ENCODE measurements at regions not wholly inside any gene's neighbourhood (a gene's known extent, or its start where the extent isn't known, plus 50 kb on each side); places are given as distances from the start of the nearest gene placed in this dataset.

DNA sequence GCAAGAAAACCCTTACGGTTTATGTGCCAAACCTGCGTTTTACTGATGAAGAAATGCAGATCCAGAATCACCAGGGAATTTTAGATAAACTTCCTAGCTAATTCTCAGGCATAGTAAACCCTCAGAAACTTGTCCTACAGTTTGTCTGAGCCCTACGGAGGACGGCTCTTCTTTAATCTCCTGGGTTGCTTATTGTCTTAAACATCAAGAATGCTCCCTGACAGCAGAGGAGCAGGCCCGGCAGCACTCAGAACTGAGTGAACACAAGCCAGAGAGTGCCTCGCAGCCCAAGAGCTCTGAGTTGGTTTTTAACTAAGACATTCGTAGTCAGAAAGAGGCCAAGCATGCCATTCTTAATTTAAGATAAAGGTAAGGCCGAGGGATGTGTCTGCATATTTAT is 114.7 kb upstream of the ERCC6L2 start:
- CTCF ChIA-PET = interaction anchor here (1.2 to 1.5 kb wide), 2 partner anchors 248 to 455 kb away, joined by 3 read pairs; no protein-coding TSS in a partner anchor
- POLR2A ChIA-PET = no interaction called here
- DNase-seq (ENCODE audit: extremely low spot score) = no peak
- TF ChIP-seq, protein P1, sequence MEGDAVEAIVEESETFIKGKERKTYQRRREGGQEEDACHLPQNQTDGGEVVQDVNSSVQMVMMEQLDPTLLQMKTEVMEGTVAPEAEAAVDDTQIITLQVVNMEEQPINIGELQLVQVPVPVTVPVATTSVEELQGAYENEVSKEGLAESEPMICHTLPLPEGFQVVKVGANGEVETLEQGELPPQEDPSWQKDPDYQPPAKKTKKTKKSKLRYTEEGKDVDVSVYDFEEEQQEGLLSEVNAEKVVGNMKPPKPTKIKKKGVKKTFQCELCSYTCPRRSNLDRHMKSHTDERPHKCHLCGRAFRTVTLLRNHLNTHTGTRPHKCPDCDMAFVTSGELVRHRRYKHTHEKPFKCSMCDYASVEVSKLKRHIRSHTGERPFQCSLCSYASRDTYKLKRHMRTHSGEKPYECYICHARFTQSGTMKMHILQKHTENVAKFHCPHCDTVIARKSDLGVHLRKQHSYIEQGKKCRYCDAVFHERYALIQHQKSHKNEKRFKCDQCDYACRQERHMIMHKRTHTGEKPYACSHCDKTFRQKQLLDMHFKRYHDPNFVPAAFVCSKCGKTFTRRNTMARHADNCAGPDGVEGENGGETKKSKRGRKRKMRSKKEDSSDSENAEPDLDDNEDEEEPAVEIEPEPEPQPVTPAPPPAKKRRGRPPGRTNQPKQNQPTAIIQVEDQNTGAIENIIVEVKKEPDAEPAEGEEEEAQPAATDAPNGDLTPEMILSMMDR (IDR thresholded peaks at IDR 0.05; ENCODE audit: control extremely low read depth, extremely low read depth, low read depth, missing control alignments) = no peak

DNA sequence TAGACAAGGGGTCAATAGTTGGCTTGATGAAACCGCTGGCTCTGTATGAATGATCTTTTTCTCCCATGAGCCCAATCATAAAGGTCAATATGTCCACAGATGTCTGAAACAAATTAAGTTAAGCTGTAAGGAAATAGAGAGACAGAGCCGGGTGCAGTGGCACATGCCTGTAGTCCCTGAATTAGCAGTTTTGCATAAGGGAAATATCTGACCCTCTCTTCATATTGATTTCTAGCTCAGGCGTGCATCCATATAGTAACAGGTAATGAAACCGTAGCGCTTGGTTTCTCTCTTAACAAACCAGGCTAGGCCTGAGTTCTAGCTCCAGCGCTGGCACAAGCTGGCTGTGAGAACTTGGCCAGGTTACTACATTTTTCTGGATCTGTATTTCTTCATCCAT is 118.1 kb upstream of the ERCC6L2 start:
- ChIA-PET POLR2A (no interaction called here), CTCF (interaction anchor here (1.4 kb wide), 2 partner anchors 12 to 33 kb away, joined by 4 read pairs; no protein-coding TSS in a partner anchor)
- TF ChIP-seq, protein P1 (IDR thresholded peaks at IDR 0.05; ENCODE audit: control extremely low read depth, extremely low read depth, low read depth, missing control alignments) = no peak
- DNase-seq (ENCODE audit: extremely low spot score) = no peak

DNA sequence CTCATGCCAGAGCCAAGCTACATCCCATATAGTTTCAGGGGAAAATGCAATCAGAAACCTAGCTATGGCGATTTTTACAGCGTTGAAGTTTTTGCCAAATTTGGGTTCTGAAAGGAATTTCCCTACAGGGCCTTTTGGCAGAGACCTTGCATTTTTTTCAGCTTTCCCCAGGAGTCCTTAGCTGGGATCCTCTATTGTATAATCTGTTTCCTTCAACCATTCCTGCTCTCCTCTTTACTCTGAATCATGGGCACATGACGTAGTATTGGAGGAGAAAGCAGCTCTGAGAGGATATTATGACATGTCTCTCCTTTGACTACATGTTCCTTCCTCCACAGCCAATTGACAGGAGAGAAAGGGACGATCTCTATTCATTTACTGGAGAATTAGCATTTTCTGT is 118.5 kb upstream of the ERCC6L2 start:
- DNase-seq (ENCODE audit: extremely low spot score) = no peak
- CTCF ChIA-PET = interaction anchor here (1.4 kb wide), 2 partner anchors 12 to 34 kb away, joined by 4 read pairs; no protein-coding TSS in a partner anchor
- TF ChIP-seq, protein P1 (IDR thresholded peaks at IDR 0.05; ENCODE audit: control extremely low read depth, extremely low read depth, low read depth, missing control alignments) = no peak
- POLR2A ChIA-PET = no interaction called here

DNA sequence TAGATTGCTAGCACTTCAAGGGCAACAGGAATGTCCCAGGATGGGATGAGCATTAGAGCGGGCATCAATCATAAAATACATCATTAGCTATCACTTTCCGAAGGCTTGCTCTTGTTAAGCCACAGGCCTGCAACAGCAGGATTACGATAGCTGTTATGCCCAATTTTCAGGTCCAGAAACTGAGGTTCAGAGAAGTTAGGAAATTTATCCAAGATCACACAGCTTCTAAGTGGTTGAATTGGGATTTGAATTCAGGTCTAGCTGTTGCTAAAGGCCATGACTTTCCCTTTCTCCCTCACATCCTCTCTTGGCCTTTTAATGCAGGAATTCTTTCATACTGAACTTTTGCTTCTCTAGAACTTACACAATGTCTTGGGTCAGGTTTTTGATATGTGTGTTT is 119.4 kb upstream of the ERCC6L2 start:
- TF ChIP-seq, protein P1 (IDR thresholded peaks at IDR 0.05; ENCODE audit: control extremely low read depth, extremely low read depth, low read depth, missing control alignments) = no peak
- DNase-seq (ENCODE audit: extremely low spot score) = no peak
- POLR2A ChIA-PET = no interaction called here
- CTCF ChIA-PET = no interaction called here

DNA sequence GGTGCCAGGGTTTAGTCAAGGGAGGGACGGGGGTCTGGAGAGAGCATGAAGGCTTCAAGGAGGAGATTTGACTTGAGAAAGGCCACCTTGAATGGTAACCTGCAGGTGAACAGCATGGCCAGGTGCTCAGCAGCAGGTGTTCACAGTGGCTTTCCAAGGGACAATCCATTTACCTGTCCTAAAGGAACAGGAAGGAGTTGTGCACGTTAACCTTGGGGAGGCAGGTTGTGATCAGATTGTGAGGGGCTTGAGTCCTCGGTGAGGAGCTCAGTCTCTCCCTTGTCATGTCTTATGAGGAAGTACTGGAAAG is 120.1 kb upstream of the ERCC6L2 start:
- ChIA-PET CTCF (no interaction called here), POLR2A (no interaction called here)
- TF ChIP-seq, protein P1 (IDR thresholded peaks at IDR 0.05; ENCODE audit: control extremely low read depth, extremely low read depth, low read depth, missing control alignments) = no peak
- no peak for DNase-seq (ENCODE audit: extremely low spot score)

DNA sequence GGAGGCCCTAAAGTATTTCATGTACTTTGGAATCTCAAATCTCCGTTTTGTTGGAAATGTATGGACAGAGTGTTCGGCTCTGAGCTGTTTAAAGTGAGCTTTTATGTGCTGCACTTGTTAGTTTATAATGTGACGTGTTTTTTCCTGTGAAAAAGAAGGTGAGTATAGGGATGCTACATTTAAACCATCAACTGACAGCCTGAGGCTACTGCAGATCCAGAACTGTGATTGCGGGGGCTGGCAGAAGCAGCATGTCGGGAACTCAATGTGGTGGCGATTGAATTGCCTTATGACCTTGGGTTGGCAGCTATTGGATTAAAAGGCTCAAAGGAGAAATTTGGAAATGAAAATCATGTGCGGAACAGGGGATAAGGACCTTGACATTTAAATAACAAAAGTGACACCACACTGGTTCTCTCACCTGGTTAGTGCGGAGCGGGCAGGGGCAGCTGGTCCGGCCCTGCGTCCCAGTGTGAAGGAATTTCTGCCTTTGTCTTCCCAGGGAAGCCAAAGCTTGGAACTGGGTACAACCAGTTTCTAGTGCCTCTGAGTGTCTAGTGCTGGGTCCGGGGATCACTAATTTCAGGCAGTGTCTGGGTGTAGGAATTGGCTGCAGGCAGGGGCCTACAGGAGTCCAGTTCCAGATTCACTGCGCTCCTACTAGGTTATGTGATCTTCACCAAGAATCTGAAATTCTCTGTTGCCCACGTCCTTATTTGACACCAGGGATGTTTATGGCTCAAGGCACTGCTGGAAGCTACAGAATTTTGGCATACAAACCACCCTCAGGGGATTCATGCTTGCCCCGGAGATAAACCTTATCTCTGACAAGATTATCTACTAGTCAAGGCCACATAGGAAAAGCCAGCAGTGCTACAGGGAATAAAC is 120.7 kb upstream of the ERCC6L2 start:
- ChIA-PET CTCF (no interaction called here), POLR2A (no interaction called here)
- TF ChIP-seq, protein P1 (IDR thresholded peaks at IDR 0.05; ENCODE audit: control extremely low read depth, extremely low read depth, low read depth, missing control alignments) = no peak
- no peak for DNase-seq (ENCODE audit: extremely low spot score)
